ENCODE measurements at regions not wholly inside any gene's neighbourhood (a gene's known extent, or its start where the extent isn't known, plus 50 kb on each side); places are given as distances from the start of the nearest gene placed in this dataset.

- no peak for TF ChIP-seq SMC3 (IDR thresholded peaks at IDR 0.05; ENCODE audit: low read depth, low read length)
- TF ChIP-seq USF2 (IDR thresholded peaks at IDR 0.05; ENCODE audit: borderline replicate concordance, low read depth, low read length), result no peak
- TF ChIP-seq, protein P1, sequence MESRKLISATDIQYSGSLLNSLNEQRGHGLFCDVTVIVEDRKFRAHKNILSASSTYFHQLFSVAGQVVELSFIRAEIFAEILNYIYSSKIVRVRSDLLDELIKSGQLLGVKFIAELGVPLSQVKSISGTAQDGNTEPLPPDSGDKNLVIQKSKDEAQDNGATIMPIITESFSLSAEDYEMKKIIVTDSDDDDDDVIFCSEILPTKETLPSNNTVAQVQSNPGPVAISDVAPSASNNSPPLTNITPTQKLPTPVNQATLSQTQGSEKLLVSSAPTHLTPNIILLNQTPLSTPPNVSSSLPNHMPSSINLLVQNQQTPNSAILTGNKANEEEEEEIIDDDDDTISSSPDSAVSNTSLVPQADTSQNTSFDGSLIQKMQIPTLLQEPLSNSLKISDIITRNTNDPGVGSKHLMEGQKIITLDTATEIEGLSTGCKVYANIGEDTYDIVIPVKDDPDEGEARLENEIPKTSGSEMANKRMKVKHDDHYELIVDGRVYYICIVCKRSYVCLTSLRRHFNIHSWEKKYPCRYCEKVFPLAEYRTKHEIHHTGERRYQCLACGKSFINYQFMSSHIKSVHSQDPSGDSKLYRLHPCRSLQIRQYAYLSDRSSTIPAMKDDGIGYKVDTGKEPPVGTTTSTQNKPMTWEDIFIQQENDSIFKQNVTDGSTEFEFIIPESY (IDR thresholded peaks at IDR 0.05; ENCODE audit: borderline replicate concordance, low read depth), result no peak
- TF ChIP-seq POLR2AphosphoS5 (IDR thresholded peaks at IDR 0.05; ENCODE audit: low read depth, low read length), result no peak
- no peak for TF ChIP-seq EZH2phosphoT487 (IDR thresholded peaks at IDR 0.05; ENCODE audit: borderline replicate concordance, low read depth)
- TF ChIP-seq CTCF (IDR thresholded peaks at IDR 0.05), result no peak
- TF ChIP-seq, protein P2, sequence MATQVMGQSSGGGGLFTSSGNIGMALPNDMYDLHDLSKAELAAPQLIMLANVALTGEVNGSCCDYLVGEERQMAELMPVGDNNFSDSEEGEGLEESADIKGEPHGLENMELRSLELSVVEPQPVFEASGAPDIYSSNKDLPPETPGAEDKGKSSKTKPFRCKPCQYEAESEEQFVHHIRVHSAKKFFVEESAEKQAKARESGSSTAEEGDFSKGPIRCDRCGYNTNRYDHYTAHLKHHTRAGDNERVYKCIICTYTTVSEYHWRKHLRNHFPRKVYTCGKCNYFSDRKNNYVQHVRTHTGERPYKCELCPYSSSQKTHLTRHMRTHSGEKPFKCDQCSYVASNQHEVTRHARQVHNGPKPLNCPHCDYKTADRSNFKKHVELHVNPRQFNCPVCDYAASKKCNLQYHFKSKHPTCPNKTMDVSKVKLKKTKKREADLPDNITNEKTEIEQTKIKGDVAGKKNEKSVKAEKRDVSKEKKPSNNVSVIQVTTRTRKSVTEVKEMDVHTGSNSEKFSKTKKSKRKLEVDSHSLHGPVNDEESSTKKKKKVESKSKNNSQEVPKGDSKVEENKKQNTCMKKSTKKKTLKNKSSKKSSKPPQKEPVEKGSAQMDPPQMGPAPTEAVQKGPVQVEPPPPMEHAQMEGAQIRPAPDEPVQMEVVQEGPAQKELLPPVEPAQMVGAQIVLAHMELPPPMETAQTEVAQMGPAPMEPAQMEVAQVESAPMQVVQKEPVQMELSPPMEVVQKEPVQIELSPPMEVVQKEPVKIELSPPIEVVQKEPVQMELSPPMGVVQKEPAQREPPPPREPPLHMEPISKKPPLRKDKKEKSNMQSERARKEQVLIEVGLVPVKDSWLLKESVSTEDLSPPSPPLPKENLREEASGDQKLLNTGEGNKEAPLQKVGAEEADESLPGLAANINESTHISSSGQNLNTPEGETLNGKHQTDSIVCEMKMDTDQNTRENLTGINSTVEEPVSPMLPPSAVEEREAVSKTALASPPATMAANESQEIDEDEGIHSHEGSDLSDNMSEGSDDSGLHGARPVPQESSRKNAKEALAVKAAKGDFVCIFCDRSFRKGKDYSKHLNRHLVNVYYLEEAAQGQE (IDR thresholded peaks at IDR 0.05; ENCODE audit: low read depth, low read length), result no peak
These were observed 686.6 kb upstream of the FAT3 start for GRCh38 chr11:91538065-91538464.

Measured in SK-N-SH (cell line).